GM18907 (cell line): ENCODE measurements at regions not wholly inside any gene's neighbourhood (a gene's known extent, or its start where the extent isn't known, plus 50 kb on each side); places are given as distances from the start of the nearest gene placed in this dataset.
"Not testable (repeated sequence)": the region's sequence is repeated elsewhere in the genome, so short reads cannot be mapped to it uniquely, and the experiment has no call there.

Experiments used
- ATAC-seq: cut with Tn5 transposase; IDR thresholded peaks from one replicate; pipeline ENCODE4 v1.9.1; 2021; ENCODE audit warnings: mild to moderate bottlenecking, moderate library complexity; ENCODE audit not compliant: unreplicated experiment

- no peak for ATAC-seq
Observed at GRCh38 chr15:77897896-77898406, 179.6 kb downstream of the TBC1D2B start.

- ATAC-seq = not testable (repeated sequence)
Observed at GRCh38 chr15:77897113-77897895, 180.2 kb downstream of the TBC1D2B start.

GRCh38 chr15:77896147-77897112, 181.1 kb downstream of the TBC1D2B start:
- not testable (repeated sequence) for ATAC-seq

GRCh38 chr15:77895742-77896141, 181.8 kb downstream of the TBC1D2B start:
- no peak for ATAC-seq

GRCh38 chr15:77895145-77895544, 182.4 kb downstream of the TBC1D2B start:
- ATAC-seq = not testable (repeated sequence)

GRCh38 chr15:77893671-77894640, 183.6 kb downstream of the TBC1D2B start:
- ATAC-seq = not testable (repeated sequence)

- ATAC-seq = not testable (repeated sequence)
Observed at GRCh38 chr15:77893246-77893645, 184.3 kb downstream of the TBC1D2B start.

GRCh38 chr15:77892335-77892734, 185.2 kb downstream of the TBC1D2B start:
- no peak for ATAC-seq

- ATAC-seq = not testable (repeated sequence)
Observed at GRCh38 chr15:77891862-77892261, 185.6 kb downstream of the TBC1D2B start.

GRCh38 chr15:77890911-77891801, 186.4 kb downstream of the TBC1D2B start:
- peak; percentile 57 for ATAC-seq

GRCh38 chr15:77889828-77890725, 187.4 kb downstream of the TBC1D2B start:
- ATAC-seq = not testable (repeated sequence)

- ATAC-seq = no peak
Observed at GRCh38 chr15:77889009-77889806, 188.3 kb downstream of the TBC1D2B start.

GRCh38 chr15:77887563-77888429, 189.7 kb downstream of the TBC1D2B start:
- not testable (repeated sequence) for ATAC-seq

- ATAC-seq = no peak
Observed at GRCh38 chr15:77886805-77887448, 190.6 kb downstream of the TBC1D2B start.

GRCh38 chr15:77885877-77886500, 191.5 kb downstream of the TBC1D2B start:
- not testable (repeated sequence) for ATAC-seq
